ENCODE measurements at regions not wholly inside any gene's neighbourhood (a gene's known extent, or its start where the extent isn't known, plus 50 kb on each side); places are given as distances from the start of the nearest gene placed in this dataset.

DNA sequence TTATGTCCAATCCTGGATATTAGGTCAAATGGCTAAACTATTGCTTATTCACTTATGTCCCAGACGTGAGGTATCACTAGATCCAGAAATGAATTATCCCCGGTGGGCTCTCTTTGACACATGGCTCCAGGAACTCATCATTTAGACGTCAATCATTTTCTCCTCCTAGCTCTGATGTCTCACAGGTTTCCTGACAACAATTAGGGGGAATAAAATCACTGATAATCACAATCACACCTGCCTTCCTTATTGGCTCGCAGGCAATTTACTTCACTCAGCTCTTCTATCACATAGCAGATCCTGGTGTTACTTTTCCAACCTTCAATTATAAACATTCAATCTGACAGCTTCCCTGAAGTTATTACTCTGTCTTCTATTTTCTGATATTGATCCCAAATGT lies 634.0 kb upstream of the TENM4 start:
- no peak overlapping the region for H3K4me2 ChIP-seq (ENCODE audit: low read depth, low read length)
- no peak overlapping the region for H3K4ac ChIP-seq (ENCODE audit: low read depth, low read length)
- DNase-seq (no peak), ATAC-seq (ENCODE audit: low read depth) (no peak)
- no peak overlapping the region for H4K8ac ChIP-seq (ENCODE audit: low read depth in 2 of 2, low read length in 2 of 2)
- no peak overlapping the region for H2AFZ ChIP-seq (replicated peaks; ENCODE audit: low read length, poor library complexity)
- in situ Hi-C loops (cut with MboI; ENCODE audit: low sequenced_read_pairs) = no loop called here
- H2BK20ac ChIP-seq (ENCODE audit: low read depth, low read length) = no peak overlapping the region
- H3K14ac ChIP-seq (replicated peaks; ENCODE audit: low read depth, low read length) = no peak overlapping the region
- dilution Hi-C loops (cut with HindIII; ENCODE audit: low sequenced_read_pairs, unreplicated experiment) = no loop called here
- TF ChIP-seq, protein P1, sequence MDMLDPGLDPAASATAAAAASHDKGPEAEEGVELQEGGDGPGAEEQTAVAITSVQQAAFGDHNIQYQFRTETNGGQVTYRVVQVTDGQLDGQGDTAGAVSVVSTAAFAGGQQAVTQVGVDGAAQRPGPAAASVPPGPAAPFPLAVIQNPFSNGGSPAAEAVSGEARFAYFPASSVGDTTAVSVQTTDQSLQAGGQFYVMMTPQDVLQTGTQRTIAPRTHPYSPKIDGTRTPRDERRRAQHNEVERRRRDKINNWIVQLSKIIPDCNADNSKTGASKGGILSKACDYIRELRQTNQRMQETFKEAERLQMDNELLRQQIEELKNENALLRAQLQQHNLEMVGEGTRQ (IDR thresholded peaks at IDR 0.05; ENCODE audit: low read depth, low read length) = no peak
- TF ChIP-seq RCOR1 (IDR thresholded peaks at IDR 0.05; ENCODE audit: insufficient replicate concordance, low read length) = no peak
- no peak for TF ChIP-seq MXI1 (IDR thresholded peaks at IDR 0.05; ENCODE audit: borderline replicate concordance, low read depth, low read length)
- no peak for TF ChIP-seq FOS (IDR thresholded peaks at IDR 0.05; ENCODE audit: low read depth, low read length)
- no peak for TF ChIP-seq RAD21 (IDR thresholded peaks at IDR 0.05; ENCODE audit: low read length)
- no peak for TF ChIP-seq ELK1 (IDR thresholded peaks at IDR 0.05; ENCODE audit: borderline replicate concordance, low read depth, low read length)
- TF ChIP-seq, protein P2, sequence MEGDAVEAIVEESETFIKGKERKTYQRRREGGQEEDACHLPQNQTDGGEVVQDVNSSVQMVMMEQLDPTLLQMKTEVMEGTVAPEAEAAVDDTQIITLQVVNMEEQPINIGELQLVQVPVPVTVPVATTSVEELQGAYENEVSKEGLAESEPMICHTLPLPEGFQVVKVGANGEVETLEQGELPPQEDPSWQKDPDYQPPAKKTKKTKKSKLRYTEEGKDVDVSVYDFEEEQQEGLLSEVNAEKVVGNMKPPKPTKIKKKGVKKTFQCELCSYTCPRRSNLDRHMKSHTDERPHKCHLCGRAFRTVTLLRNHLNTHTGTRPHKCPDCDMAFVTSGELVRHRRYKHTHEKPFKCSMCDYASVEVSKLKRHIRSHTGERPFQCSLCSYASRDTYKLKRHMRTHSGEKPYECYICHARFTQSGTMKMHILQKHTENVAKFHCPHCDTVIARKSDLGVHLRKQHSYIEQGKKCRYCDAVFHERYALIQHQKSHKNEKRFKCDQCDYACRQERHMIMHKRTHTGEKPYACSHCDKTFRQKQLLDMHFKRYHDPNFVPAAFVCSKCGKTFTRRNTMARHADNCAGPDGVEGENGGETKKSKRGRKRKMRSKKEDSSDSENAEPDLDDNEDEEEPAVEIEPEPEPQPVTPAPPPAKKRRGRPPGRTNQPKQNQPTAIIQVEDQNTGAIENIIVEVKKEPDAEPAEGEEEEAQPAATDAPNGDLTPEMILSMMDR (conservative IDR thresholded peaks at IDR 0.05; ENCODE audit: low read depth, low read length) = no peak
- TF ChIP-seq MAZ (IDR thresholded peaks at IDR 0.05; ENCODE audit: borderline replicate concordance, low read depth, low read length) = no peak
- TF ChIP-seq RFX5 (IDR thresholded peaks at IDR 0.05; ENCODE audit: low read depth, low read length) = no peak
- no peak for TF ChIP-seq SMC3 (IDR thresholded peaks at IDR 0.05; ENCODE audit: low read depth, low read length)
- no peak for TF ChIP-seq MAFK (IDR thresholded peaks at IDR 0.05; ENCODE audit: low read depth, low read length)
- no peak for TF ChIP-seq CHD1 (IDR thresholded peaks at IDR 0.05; ENCODE audit: low read depth, low read length)
- no peak for TF ChIP-seq POLR2A (IDR thresholded peaks at IDR 0.05; ENCODE audit: low read depth, low read length)
- TF ChIP-seq NFE2L2 (IDR thresholded peaks at IDR 0.05; ENCODE audit: low read depth, low read length) = no peak
- TF ChIP-seq CEBPB (IDR thresholded peaks at IDR 0.05; ENCODE audit: low read depth, low read length) = no peak
- H3K9me1 ChIP-seq (ENCODE audit: insufficient read depth, low read length) = no peaks in the 10 kb centered on the region
- no peak overlapping the region for H3K27ac ChIP-seq (ENCODE audit: insufficient read depth, low read length)
- ChIA-PET POLR2A (ENCODE audit: unreplicated experiment) (no interaction called here), CTCF (no interaction called here)
- intact Hi-C loops (cut with micrococcal nuclease) = no loop called here
- no peak overlapping the region for H2BK120ac ChIP-seq (ENCODE audit: low read depth, low read length)
- H3K9ac ChIP-seq (ENCODE audit: low read depth, low read length) = no peak overlapping the region
- H3K36me3 ChIP-seq (ENCODE audit: control insufficient read depth, insufficient read depth, low read length) = no peaks in the 10 kb centered on the region
- no peak overlapping the region for H2BK15ac ChIP-seq (ENCODE audit: low read depth, low read length)
- H3K9me3 ChIP-seq (ENCODE audit: control insufficient read depth, insufficient read depth, low read length) = no peaks in the 10 kb centered on the region
- WGBS, 2 experiments (ENCODE audit: extremely low coverage in 2 of 2, insufficient read length in 1 of 2) = no CpG with 5 or more reads among the region's 4 CpGs
- H2AK9ac ChIP-seq (replicated peaks; ENCODE audit: low read depth, low read length, poor library complexity) = no peak overlapping the region
- no TSS peak for BruUV-seq (replicated peaks)
- no peak overlapping the region for H2BK5ac ChIP-seq (ENCODE audit: low read depth, low read length, poor library complexity, severe bottlenecking)
- H3K56ac ChIP-seq (ENCODE audit: extremely low read depth, insufficient read depth, low read length) = no peak overlapping the region
- no peak overlapping the region for H4K91ac ChIP-seq (ENCODE audit: insufficient read depth, low read depth, low read length)
- no peaks in the 10 kb centered on the region for H3K79me1 ChIP-seq (ENCODE audit: low read depth in 1 of 2, low read length in 2 of 2)
- no peak overlapping the region for H3K23ac ChIP-seq (ENCODE audit: low read depth, low read length)
- no peak overlapping the region for H4K5ac ChIP-seq (ENCODE audit: low read depth, low read length)
- H2AK5ac ChIP-seq (ENCODE audit: low read depth, low read length) = no peak overlapping the region
- H3K27me3 ChIP-seq (ENCODE audit: control insufficient read depth, insufficient read depth, low read length) = no peaks in the 10 kb centered on the region; the same call in 1 of the 2 replicates
- no peak overlapping the region for H3K18ac ChIP-seq (ENCODE audit: low read depth, low read length)
- no peak overlapping the region for H3K4me3 ChIP-seq (ENCODE audit: insufficient read depth, low read depth, low read length)
- H3K4me1 ChIP-seq (ENCODE audit: control insufficient read depth, insufficient read depth, low read length) = no peaks in the 10 kb centered on the region
- H4K20me1 ChIP-seq (ENCODE audit: insufficient read depth, low read length) = no peaks in the 10 kb centered on the region
